Neural cell (in vitro differentiated cells): ENCODE measurements at regions not wholly inside any gene's neighbourhood (a gene's known extent, or its start where the extent isn't known, plus 50 kb on each side); places are given as distances from the start of the nearest gene placed in this dataset.

Source experiments
- CTCF ChIP-seq: fragments of 450-650 bp; IDR thresholded peaks from 2 replicates; pipeline ENCODE4 v1.5.1; 2014; ENCODE audit warnings: antibody characterized with exemption, mild to moderate bottlenecking, moderate library complexity; ENCODE audit not compliant: poor library complexity, severe bottlenecking
- EP300 ChIP-seq: fragments of 450-650 bp; conservative IDR thresholded peaks from 2 replicates; pipeline ENCODE4 v1.6.1; 2014; ENCODE audit warnings: antibody characterized with exemption, mild to moderate bottlenecking, moderate library complexity; ENCODE audit not compliant: poor library complexity, severe bottlenecking
- SMC3 ChIP-seq: fragments of 450-650 bp; conservative IDR thresholded peaks from 2 replicates; pipeline ENCODE4 v1.6.1; 2014; ENCODE audit warnings: antibody characterized with exemption, mild to moderate bottlenecking, moderate library complexity; ENCODE audit not compliant: poor library complexity

- TF ChIP-seq CTCF (no peak), EP300 (no peak), SMC3 (no peak)
Measured at GRCh38 chr11:23997356-23997755, 499.5 kb upstream of the LUZP2 start.
